ENCODE measurements at regions not wholly inside any gene's neighbourhood (a gene's known extent, or its start where the extent isn't known, plus 50 kb on each side); places are given as distances from the start of the nearest gene placed in this dataset.

DNA sequence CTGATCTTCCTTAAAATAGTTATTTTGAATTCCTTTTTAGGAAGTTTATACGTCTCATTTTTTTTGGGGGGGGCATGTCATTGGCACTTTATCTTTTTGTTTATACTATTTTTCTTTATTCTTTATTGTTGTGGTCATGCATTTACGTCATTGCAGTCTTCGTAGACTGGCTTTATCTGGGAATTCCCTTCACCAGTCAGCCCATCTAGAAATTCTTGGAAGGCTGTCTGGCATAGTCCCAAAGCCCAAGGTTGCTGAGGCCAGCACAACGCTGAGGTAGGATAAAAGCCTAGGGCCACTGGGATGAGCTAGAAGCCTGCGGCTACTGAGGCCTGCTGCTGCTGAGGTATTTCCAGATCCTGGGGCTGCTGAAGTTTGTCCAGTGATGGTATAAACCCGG lies 121.5 kb downstream of the ISOC1 start:
- TF ChIP-seq, protein P1, sequence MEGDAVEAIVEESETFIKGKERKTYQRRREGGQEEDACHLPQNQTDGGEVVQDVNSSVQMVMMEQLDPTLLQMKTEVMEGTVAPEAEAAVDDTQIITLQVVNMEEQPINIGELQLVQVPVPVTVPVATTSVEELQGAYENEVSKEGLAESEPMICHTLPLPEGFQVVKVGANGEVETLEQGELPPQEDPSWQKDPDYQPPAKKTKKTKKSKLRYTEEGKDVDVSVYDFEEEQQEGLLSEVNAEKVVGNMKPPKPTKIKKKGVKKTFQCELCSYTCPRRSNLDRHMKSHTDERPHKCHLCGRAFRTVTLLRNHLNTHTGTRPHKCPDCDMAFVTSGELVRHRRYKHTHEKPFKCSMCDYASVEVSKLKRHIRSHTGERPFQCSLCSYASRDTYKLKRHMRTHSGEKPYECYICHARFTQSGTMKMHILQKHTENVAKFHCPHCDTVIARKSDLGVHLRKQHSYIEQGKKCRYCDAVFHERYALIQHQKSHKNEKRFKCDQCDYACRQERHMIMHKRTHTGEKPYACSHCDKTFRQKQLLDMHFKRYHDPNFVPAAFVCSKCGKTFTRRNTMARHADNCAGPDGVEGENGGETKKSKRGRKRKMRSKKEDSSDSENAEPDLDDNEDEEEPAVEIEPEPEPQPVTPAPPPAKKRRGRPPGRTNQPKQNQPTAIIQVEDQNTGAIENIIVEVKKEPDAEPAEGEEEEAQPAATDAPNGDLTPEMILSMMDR (IDR thresholded peaks at IDR 0.05), result no peak
- TF ChIP-seq POLR2A (IDR thresholded peaks at IDR 0.05), result no peak
